ENCODE measurements at regions not wholly inside any gene's neighbourhood (a gene's known extent, or its start where the extent isn't known, plus 50 kb on each side); places are given as distances from the start of the nearest gene placed in this dataset.
"Not testable (repeated sequence)": the region's sequence is repeated elsewhere in the genome, so short reads cannot be mapped to it uniquely, and the experiment has no call there.

DNA sequence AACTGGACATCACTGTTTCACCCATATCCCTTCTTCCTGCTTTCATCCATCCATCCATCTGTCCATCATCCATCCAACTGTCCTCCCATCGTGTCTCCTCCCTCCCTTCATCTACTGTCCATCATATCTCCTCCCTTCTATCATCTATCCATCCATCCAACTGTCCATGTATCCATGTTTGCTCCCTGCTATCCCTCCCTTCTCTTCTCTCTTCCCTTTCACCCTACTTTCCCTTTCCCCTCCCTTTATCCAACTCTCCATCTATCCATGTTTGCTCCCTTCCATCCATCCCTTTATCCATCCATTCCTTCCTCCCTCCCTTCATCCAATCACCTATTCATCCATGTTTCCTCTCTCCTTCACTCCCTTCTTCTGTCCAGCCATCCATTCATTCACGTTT, 92.6 kb upstream of the CTBP2 start:
- no peaks in the 10 kb centered on the region for H3K36me3 ChIP-seq (ENCODE audit: control insufficient read depth in 1 of 2, insufficient read depth in 2 of 2, low read length in 2 of 2)
- no peaks in the 10 kb centered on the region for H3K79me1 ChIP-seq (ENCODE audit: low read length)
- no peaks in the 10 kb centered on the region for H3K4me1 ChIP-seq (ENCODE audit: control insufficient read depth in 1 of 2, insufficient read depth in 2 of 2, low read length in 2 of 2)
- no peak overlapping the region for H3K4ac ChIP-seq (ENCODE audit: low read depth, low read length)
- no peak overlapping the region for H4K8ac ChIP-seq (ENCODE audit: low read depth, low read length)
- no peaks in the 10 kb centered on the region for H3K79me2 ChIP-seq (ENCODE audit: control insufficient read depth, insufficient read depth, low read length, poor library complexity)
- no peak overlapping the region for H4K91ac ChIP-seq (ENCODE audit: low read depth, low read length)
- H2AK5ac ChIP-seq (ENCODE audit: low read length) = no peak overlapping the region
- no peak overlapping the region for H4K12ac ChIP-seq (ENCODE audit: low read depth, low read length)
- no peak overlapping the region for H2BK12ac ChIP-seq (ENCODE audit: low read length)
- no peak overlapping the region for H2AFZ ChIP-seq (ENCODE audit: insufficient read depth, low read length, poor library complexity)
- H3K4me2 ChIP-seq (ENCODE audit: low read length) = no peak overlapping the region
- no peaks in the 10 kb centered on the region for H3K9me3 ChIP-seq (ENCODE audit: insufficient read depth, low read depth, low read length)
- no peak for DNase-seq
- no peak overlapping the region for H3K9ac ChIP-seq (ENCODE audit: low read length)
- no peak overlapping the region for H2BK5ac ChIP-seq (ENCODE audit: low read depth, low read length, poor library complexity)
- H3K23ac ChIP-seq (ENCODE audit: low read length) = no peak overlapping the region
- H3K27ac ChIP-seq (ENCODE audit: low read depth, low read length) = no peak overlapping the region
- no peak overlapping the region for H3K4me3 ChIP-seq (ENCODE audit: low read depth, low read length)
- no peak overlapping the region for H2BK120ac ChIP-seq (ENCODE audit: insufficient read depth, low read length, poor library complexity)
- no peak overlapping the region for H3K14ac ChIP-seq (ENCODE audit: low read length)
- WGBS (ENCODE audit: extremely low coverage, insufficient coverage, insufficient read length) = 100% methylated on average over 1 of the region's 2 CpGs
- no peak overlapping the region for H3K18ac ChIP-seq (ENCODE audit: low read length)
- no peaks in the 10 kb centered on the region for H3K27me3 ChIP-seq (ENCODE audit: insufficient read depth, low read length)

DNA sequence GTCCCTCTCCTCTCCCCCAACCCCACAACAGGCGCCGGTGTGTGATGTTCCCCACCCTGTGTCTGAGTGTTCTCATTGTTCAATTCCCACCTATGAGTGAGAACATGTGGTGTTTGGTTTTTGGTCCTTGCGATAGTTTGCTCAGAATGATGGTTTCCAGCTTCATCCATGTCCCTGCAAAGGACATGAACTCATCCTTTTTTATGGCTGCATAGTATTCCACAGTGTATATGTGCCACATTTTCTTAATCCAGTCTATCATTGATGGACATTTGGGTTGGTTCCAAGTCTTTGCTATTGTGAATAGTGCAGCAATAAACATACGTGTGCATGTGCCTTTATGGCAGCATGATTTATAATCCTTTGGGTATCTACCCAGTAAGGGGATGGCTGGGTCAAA, 90.5 kb upstream of the CTBP2 start:
- H3K36me3 ChIP-seq (ENCODE audit: control insufficient read depth in 1 of 2, insufficient read depth in 2 of 2, low read length in 2 of 2); DNase-seq; H4K8ac ChIP-seq (ENCODE audit: low read depth, low read length); H3K4me3 ChIP-seq (ENCODE audit: low read depth, low read length); H2BK5ac ChIP-seq (ENCODE audit: low read depth, low read length, poor library complexity); H3K79me1 ChIP-seq (ENCODE audit: low read length); H3K14ac ChIP-seq (ENCODE audit: low read length); H3K23ac ChIP-seq (ENCODE audit: low read length); H3K27ac ChIP-seq (ENCODE audit: low read depth, low read length); H2BK120ac ChIP-seq (ENCODE audit: insufficient read depth, low read length, poor library complexity); H3K9me3 ChIP-seq (ENCODE audit: insufficient read depth, low read depth, low read length); H3K4me2 ChIP-seq (ENCODE audit: low read length); H2BK12ac ChIP-seq (ENCODE audit: low read length); H2AK5ac ChIP-seq (ENCODE audit: low read length); H3K4ac ChIP-seq (ENCODE audit: low read depth, low read length); H3K27me3 ChIP-seq (ENCODE audit: insufficient read depth, low read length); H4K12ac ChIP-seq (ENCODE audit: low read depth, low read length); H2AFZ ChIP-seq (ENCODE audit: insufficient read depth, low read length, poor library complexity); H4K91ac ChIP-seq (ENCODE audit: low read depth, low read length); H3K18ac ChIP-seq (ENCODE audit: low read length); H3K79me2 ChIP-seq (ENCODE audit: control insufficient read depth, insufficient read depth, low read length, poor library complexity); H3K4me1 ChIP-seq (ENCODE audit: control insufficient read depth in 1 of 2, insufficient read depth in 2 of 2, low read length in 2 of 2); H3K9ac ChIP-seq (ENCODE audit: low read length): not testable (repeated sequence)
- no CpG with 5 or more reads among the region's 4 CpGs for WGBS (ENCODE audit: extremely low coverage, insufficient coverage, insufficient read length)

DNA sequence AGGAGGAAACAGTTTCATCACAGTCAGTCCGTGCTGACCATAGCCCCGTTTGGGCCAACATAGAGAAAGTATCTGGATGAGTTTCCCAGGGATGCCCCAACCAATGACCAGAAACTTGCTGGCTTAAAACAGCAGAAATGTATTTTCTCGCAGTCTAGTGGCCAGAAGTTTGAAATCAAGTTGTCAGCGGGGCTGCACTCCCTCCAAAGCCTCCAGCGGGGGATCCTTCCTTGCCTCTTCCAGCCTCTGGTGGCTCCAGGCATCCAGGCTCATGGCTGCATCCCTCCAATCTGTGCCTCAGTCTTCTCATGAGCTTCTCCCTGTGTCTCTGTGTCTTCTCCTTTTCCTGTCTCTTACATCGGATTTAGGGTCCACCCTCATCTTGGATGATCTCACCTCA, 89.6 kb upstream of the CTBP2 start:
- no peaks in the 10 kb centered on the region for H3K36me3 ChIP-seq (ENCODE audit: control insufficient read depth in 1 of 2, insufficient read depth in 2 of 2, low read length in 2 of 2)
- no peak overlapping the region for H2BK120ac ChIP-seq (ENCODE audit: insufficient read depth, low read length, poor library complexity)
- H2BK12ac ChIP-seq (ENCODE audit: low read length) = no peak overlapping the region
- no peak overlapping the region for H3K9ac ChIP-seq (ENCODE audit: low read length)
- no peaks in the 10 kb centered on the region for H3K9me3 ChIP-seq (ENCODE audit: insufficient read depth, low read depth, low read length)
- no peak overlapping the region for H2AFZ ChIP-seq (ENCODE audit: insufficient read depth, low read length, poor library complexity)
- no peaks in the 10 kb centered on the region for H3K4me1 ChIP-seq (ENCODE audit: control insufficient read depth in 1 of 2, insufficient read depth in 2 of 2, low read length in 2 of 2)
- H3K14ac ChIP-seq (ENCODE audit: low read length) = no peak overlapping the region
- H4K8ac ChIP-seq (ENCODE audit: low read depth, low read length) = no peak overlapping the region
- H4K91ac ChIP-seq (ENCODE audit: low read depth, low read length) = no peak overlapping the region
- no peak overlapping the region for H3K4me3 ChIP-seq (ENCODE audit: low read depth, low read length)
- no peaks in the 10 kb centered on the region for H3K27me3 ChIP-seq (ENCODE audit: insufficient read depth, low read length)
- H3K4me2 ChIP-seq (ENCODE audit: low read length) = no peak overlapping the region
- H2BK5ac ChIP-seq (ENCODE audit: low read depth, low read length, poor library complexity) = no peak overlapping the region
- DNase-seq = no peak
- WGBS (ENCODE audit: extremely low coverage, insufficient coverage, insufficient read length) = no CpG with 5 or more reads among the region's 6 CpGs
- no peaks in the 10 kb centered on the region for H3K79me1 ChIP-seq (ENCODE audit: low read length)
- H3K18ac ChIP-seq (ENCODE audit: low read length) = no peak overlapping the region
- no peak overlapping the region for H3K4ac ChIP-seq (ENCODE audit: low read depth, low read length)
- H3K79me2 ChIP-seq (ENCODE audit: control insufficient read depth, insufficient read depth, low read length, poor library complexity) = no peaks in the 10 kb centered on the region
- H3K23ac ChIP-seq (ENCODE audit: low read length) = no peak overlapping the region
- H3K27ac ChIP-seq (ENCODE audit: low read depth, low read length) = no peak overlapping the region
- no peak overlapping the region for H4K12ac ChIP-seq (ENCODE audit: low read depth, low read length)
- no peak overlapping the region for H2AK5ac ChIP-seq (ENCODE audit: low read length)

DNA sequence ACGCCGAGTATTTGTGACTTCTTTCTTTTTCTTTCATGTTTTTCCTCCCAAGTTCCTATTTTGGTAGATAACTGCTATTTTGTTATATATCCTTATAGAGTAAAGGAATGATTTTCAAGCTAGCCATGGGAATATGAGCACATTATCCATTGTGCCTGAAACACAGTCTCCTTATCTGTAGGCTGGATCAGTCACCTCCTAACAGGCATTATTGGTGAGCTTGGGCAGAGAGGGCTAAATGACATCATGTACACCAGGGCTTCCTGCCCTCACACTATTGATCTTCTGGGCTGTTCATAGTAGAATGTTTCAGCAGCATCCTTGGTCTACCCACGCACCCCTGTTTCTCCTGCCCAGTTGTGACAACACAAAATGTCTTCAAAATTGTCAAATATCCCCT, 88.1 kb upstream of the CTBP2 start:
- H2AFZ ChIP-seq (ENCODE audit: insufficient read depth, low read length, poor library complexity) = no peak overlapping the region
- no peak overlapping the region for H2BK5ac ChIP-seq (ENCODE audit: low read depth, low read length, poor library complexity)
- no peaks in the 10 kb centered on the region for H3K9me3 ChIP-seq (ENCODE audit: insufficient read depth, low read depth, low read length)
- no peak overlapping the region for H4K91ac ChIP-seq (ENCODE audit: low read depth, low read length)
- H3K4ac ChIP-seq (ENCODE audit: low read depth, low read length) = no peak overlapping the region
- WGBS (ENCODE audit: extremely low coverage, insufficient coverage, insufficient read length) = no CpG with 5 or more reads among the region's 3 CpGs
- H3K79me2 ChIP-seq (ENCODE audit: control insufficient read depth, insufficient read depth, low read length, poor library complexity) = no peaks in the 10 kb centered on the region
- no peak overlapping the region for H2AK5ac ChIP-seq (ENCODE audit: low read length)
- H3K27ac ChIP-seq (ENCODE audit: low read depth, low read length) = no peak overlapping the region
- H3K27me3 ChIP-seq (ENCODE audit: insufficient read depth, low read length) = no peaks in the 10 kb centered on the region
- H3K4me3 ChIP-seq (ENCODE audit: low read depth, low read length) = no peak overlapping the region
- H3K4me2 ChIP-seq (ENCODE audit: low read length) = no peak overlapping the region
- no peak overlapping the region for H3K14ac ChIP-seq (ENCODE audit: low read length)
- H3K23ac ChIP-seq (ENCODE audit: low read length) = no peak overlapping the region
- no peaks in the 10 kb centered on the region for H3K36me3 ChIP-seq (ENCODE audit: control insufficient read depth in 1 of 2, insufficient read depth in 2 of 2, low read length in 2 of 2)
- no peak overlapping the region for H2BK12ac ChIP-seq (ENCODE audit: low read length)
- no peak overlapping the region for H4K8ac ChIP-seq (ENCODE audit: low read depth, low read length)
- no peak for DNase-seq
- no peak overlapping the region for H4K12ac ChIP-seq (ENCODE audit: low read depth, low read length)
- no peaks in the 10 kb centered on the region for H3K79me1 ChIP-seq (ENCODE audit: low read length)
- no peak overlapping the region for H3K9ac ChIP-seq (ENCODE audit: low read length)
- H2BK120ac ChIP-seq (ENCODE audit: insufficient read depth, low read length, poor library complexity) = no peak overlapping the region
- no peak overlapping the region for H3K18ac ChIP-seq (ENCODE audit: low read length)
- H3K4me1 ChIP-seq (ENCODE audit: control insufficient read depth in 1 of 2, insufficient read depth in 2 of 2, low read length in 2 of 2) = no peaks in the 10 kb centered on the region
